ENCODE measurements at regions not wholly inside any gene's neighbourhood (a gene's known extent, or its start where the extent isn't known, plus 50 kb on each side); places are given as distances from the start of the nearest gene placed in this dataset.

GRCh38 chr1:5200006-5200405, 545.6 kb downstream of the AJAP1 start:
- DNase-seq = no peak
- H3K9me3 ChIP-seq (ENCODE audit: insufficient read depth, low read length, severe bottlenecking) = no peaks in the 10 kb centered on the region
- H3K27me3 ChIP-seq (ENCODE audit: insufficient read depth, low read length, poor library complexity) = no peaks in the 10 kb centered on the region
- no peak overlapping the region for H3K27ac ChIP-seq (ENCODE audit: low read length)
- no peaks in the 10 kb centered on the region for H4K20me1 ChIP-seq (ENCODE audit: insufficient read depth, low read length)
- no peaks in the 10 kb centered on the region for H3K36me3 ChIP-seq (ENCODE audit: insufficient read depth, low read length)
- no peaks in the 10 kb centered on the region for H3K79me2 ChIP-seq (ENCODE audit: insufficient read depth, low read length)
- H2AFZ ChIP-seq (ENCODE audit: low read depth, low read length) = no peak overlapping the region
- ATAC-seq (ENCODE audit: insufficient read depth, low read depth) = no peak
- no peak overlapping the region for H3K4me3 ChIP-seq (ENCODE audit: low read depth in 1 of 2, low read length in 2 of 2)
- H3K9ac ChIP-seq (ENCODE audit: low read depth, low read length) = no peak overlapping the region
- TF ChIP-seq CTCF (IDR thresholded peaks at IDR 0.05; ENCODE audit: borderline replicate concordance, extremely low read depth, low read length, poor library complexity, severe bottlenecking) (no peak), EZH2 (IDR thresholded peaks at IDR 0.05; ENCODE audit: borderline replicate concordance, low read depth, low read length, severe bottlenecking) (no peak)
- H3K4me1 ChIP-seq (ENCODE audit: insufficient read depth, low read length) = no peaks in the 10 kb centered on the region
- no peak overlapping the region for H3K4me2 ChIP-seq (ENCODE audit: insufficient read depth, low read length)

GRCh38 chr1:5198328-5198727, 543.9 kb downstream of the AJAP1 start:
- no peak for ATAC-seq (ENCODE audit: insufficient read depth, low read depth)

GRCh38 chr1:5191470-5191869, 537.1 kb downstream of the AJAP1 start:
- Histone ChIP-seq H3K4me2 (ENCODE audit: insufficient read depth, low read length) (no peak overlapping the region), H3K4me1 (ENCODE audit: insufficient read depth, low read length) (no peaks in the 10 kb centered on the region), H3K36me3 (ENCODE audit: insufficient read depth, low read length) (no peaks in the 10 kb centered on the region), H3K9ac (ENCODE audit: low read depth, low read length) (no peak overlapping the region), H3K9me3 (ENCODE audit: insufficient read depth, low read length, severe bottlenecking) (no peaks in the 10 kb centered on the region), H3K79me2 (ENCODE audit: insufficient read depth, low read length) (no peaks in the 10 kb centered on the region), H3K27ac (ENCODE audit: low read length) (no peak overlapping the region), H3K27me3 (ENCODE audit: insufficient read depth, low read length, poor library complexity) (no peaks in the 10 kb centered on the region), H4K20me1 (ENCODE audit: insufficient read depth, low read length) (no peaks in the 10 kb centered on the region), H2AFZ (ENCODE audit: low read depth, low read length) (no peak overlapping the region), H3K4me3 (ENCODE audit: low read depth in 1 of 2, low read length in 2 of 2) (no peak overlapping the region)
- TF ChIP-seq EZH2 (IDR thresholded peaks at IDR 0.05; ENCODE audit: borderline replicate concordance, low read depth, low read length, severe bottlenecking) (no peak), CTCF (IDR thresholded peaks at IDR 0.05; ENCODE audit: borderline replicate concordance, extremely low read depth, low read length, poor library complexity, severe bottlenecking) (no peak)
- ATAC-seq (ENCODE audit: insufficient read depth, low read depth) (no peak), DNase-seq (no peak)

More at GRCh38 chr1:5198328-5198727, 543.9 kb downstream of the AJAP1 start:
- DNase-seq = no peak
- no peaks in the 10 kb centered on the region for H3K36me3 ChIP-seq (ENCODE audit: insufficient read depth, low read length)
- no peak overlapping the region for H3K9ac ChIP-seq (ENCODE audit: low read depth, low read length)
- no peaks in the 10 kb centered on the region for H3K4me1 ChIP-seq (ENCODE audit: insufficient read depth, low read length)
- H4K20me1 ChIP-seq (ENCODE audit: insufficient read depth, low read length) = no peaks in the 10 kb centered on the region
- H3K79me2 ChIP-seq (ENCODE audit: insufficient read depth, low read length) = no peaks in the 10 kb centered on the region
- no peaks in the 10 kb centered on the region for H3K27me3 ChIP-seq (ENCODE audit: insufficient read depth, low read length, poor library complexity)
- no peak overlapping the region for H2AFZ ChIP-seq (ENCODE audit: low read depth, low read length)
- no peaks in the 10 kb centered on the region for H3K9me3 ChIP-seq (ENCODE audit: insufficient read depth, low read length, severe bottlenecking)
- H3K4me2 ChIP-seq (ENCODE audit: insufficient read depth, low read length) = no peak overlapping the region
- H3K27ac ChIP-seq (ENCODE audit: low read length) = no peak overlapping the region
- H3K4me3 ChIP-seq (ENCODE audit: low read depth in 1 of 2, low read length in 2 of 2) = no peak overlapping the region
- no peak for TF ChIP-seq EZH2 (IDR thresholded peaks at IDR 0.05; ENCODE audit: borderline replicate concordance, low read depth, low read length, severe bottlenecking)
- TF ChIP-seq CTCF (IDR thresholded peaks at IDR 0.05; ENCODE audit: borderline replicate concordance, extremely low read depth, low read length, poor library complexity, severe bottlenecking) = no peak

GRCh38 chr1:5189384-5189783, 535.0 kb downstream of the AJAP1 start:
- H3K4me1 ChIP-seq (ENCODE audit: insufficient read depth, low read length) = no peaks in the 10 kb centered on the region
- no peak for DNase-seq
- H3K4me2 ChIP-seq (ENCODE audit: insufficient read depth, low read length) = no peak overlapping the region
- no peaks in the 10 kb centered on the region for H3K9me3 ChIP-seq (ENCODE audit: insufficient read depth, low read length, severe bottlenecking)
- ATAC-seq (ENCODE audit: insufficient read depth, low read depth) = no peak
- no peak overlapping the region for H2AFZ ChIP-seq (ENCODE audit: low read depth, low read length)
- TF ChIP-seq CTCF (IDR thresholded peaks at IDR 0.05; ENCODE audit: borderline replicate concordance, extremely low read depth, low read length, poor library complexity, severe bottlenecking) (no peak), EZH2 (IDR thresholded peaks at IDR 0.05; ENCODE audit: borderline replicate concordance, low read depth, low read length, severe bottlenecking) (no peak)
- H4K20me1 ChIP-seq (ENCODE audit: insufficient read depth, low read length) = no peaks in the 10 kb centered on the region
- H3K27me3 ChIP-seq (ENCODE audit: insufficient read depth, low read length, poor library complexity) = no peaks in the 10 kb centered on the region
- no peaks in the 10 kb centered on the region for H3K79me2 ChIP-seq (ENCODE audit: insufficient read depth, low read length)
- no peak overlapping the region for H3K9ac ChIP-seq (ENCODE audit: low read depth, low read length)
- no peaks in the 10 kb centered on the region for H3K36me3 ChIP-seq (ENCODE audit: insufficient read depth, low read length)
- no peak overlapping the region for H3K27ac ChIP-seq (ENCODE audit: low read length)
- no peak overlapping the region for H3K4me3 ChIP-seq (ENCODE audit: low read depth in 1 of 2, low read length in 2 of 2)
